HG02970 (cell line): ENCODE measurements at regions not wholly inside any gene's neighbourhood (a gene's known extent, or its start where the extent isn't known, plus 50 kb on each side); places are given as distances from the start of the nearest gene placed in this dataset.
"Not testable (repeated sequence)": the region's sequence is repeated elsewhere in the genome, so short reads cannot be mapped to it uniquely, and the experiment has no call there.

Source experiments
- ATAC-seq: cut with Tn5 transposase; IDR thresholded peaks from one replicate; pipeline ENCODE4 v1.9.1; 2021; ENCODE audit warnings: mild to moderate bottlenecking, moderate library complexity, moderate number of reproducible peaks; ENCODE audit not compliant: unreplicated experiment, low FRiP score

DNA sequence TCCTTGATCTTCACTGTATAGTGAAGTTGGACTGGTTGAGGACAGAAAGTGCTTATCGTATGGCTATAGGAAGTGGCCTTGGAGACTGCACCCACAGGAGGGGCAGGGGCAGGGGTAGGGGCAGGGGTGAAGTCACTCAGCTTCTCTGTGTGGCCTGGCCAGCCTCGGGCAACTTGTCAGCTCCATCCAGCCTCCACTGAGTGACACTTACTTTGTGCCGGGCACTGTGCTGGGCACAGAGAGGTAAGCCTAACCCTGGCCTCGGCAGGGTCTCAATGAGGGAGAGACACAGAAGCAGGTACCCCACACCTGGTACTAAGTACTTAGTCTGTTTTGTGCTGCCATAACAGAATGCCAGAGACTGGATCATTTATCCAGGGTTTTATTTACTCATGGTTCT, 99.3 kb upstream of the CTBP2 start:
- no peak for ATAC-seq

DNA sequence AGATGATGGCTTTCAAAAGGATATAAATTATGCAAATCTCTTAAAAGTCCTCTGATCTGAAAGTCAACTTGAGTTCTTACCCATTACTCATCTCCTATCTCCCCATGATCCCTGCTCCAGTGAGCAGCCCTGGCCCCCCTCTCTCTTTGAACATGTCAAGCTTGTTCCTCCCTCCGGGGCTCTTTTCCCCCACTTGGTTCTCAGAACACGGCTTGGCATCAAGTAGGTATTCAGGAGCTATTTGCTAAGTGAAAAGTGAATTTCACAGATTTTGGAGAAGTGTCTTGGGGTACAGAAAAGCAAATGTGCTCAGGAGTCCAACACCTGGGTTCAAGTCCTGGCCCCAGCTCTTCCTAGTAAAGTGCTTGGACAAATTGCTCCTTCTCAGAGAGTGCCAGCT, 98.3 kb upstream of the CTBP2 start:
- no peak for ATAC-seq

DNA sequence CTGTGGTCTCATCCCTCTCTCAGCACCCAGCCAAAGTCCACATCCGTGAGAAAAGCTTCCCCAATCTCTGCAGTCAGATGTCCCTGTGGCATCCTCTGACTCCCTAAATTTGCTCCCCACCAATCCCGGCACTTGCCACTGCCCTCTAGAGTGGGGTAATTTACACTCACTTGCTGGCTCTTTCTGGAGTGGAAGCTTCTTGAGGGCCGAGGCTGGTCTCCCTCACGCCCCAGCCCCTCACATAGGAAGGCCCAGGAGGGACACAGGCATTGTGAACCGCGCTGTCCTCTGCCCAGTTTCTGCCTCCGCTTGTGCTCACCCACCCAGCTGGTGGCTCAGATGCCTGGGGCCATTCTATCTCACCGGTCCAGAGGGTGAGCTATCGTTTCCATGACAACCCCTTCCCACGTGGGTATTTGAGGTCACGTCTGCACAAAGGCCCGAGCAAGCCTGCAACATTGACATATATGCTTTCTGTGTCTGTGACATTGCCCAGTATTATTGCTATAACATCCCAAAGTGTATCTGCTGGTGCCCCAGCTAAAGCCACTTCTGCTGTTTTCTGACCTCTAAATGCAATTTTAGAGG, 97.3 kb upstream of the CTBP2 start:
- no peak for ATAC-seq

DNA sequence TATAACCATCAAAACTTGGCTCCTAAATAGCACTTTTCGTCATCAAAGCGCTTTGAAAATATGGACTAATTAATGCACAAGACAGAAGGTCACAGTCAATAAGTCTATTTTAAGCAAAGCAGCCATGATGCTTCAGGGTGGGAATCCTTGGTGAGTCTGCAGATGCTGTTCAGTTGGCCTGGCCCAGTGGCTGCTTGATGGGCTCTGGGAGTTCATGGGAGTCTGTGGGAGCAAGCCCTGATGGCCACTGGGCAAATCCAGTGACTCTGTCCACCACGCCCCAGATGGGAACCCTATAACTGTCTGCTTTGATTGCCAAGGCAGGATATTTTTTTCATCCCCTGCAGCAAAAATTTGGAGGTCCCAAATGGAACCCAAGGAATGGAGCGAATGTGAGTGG, 95.7 kb upstream of the CTBP2 start:
- ATAC-seq = no peak

DNA sequence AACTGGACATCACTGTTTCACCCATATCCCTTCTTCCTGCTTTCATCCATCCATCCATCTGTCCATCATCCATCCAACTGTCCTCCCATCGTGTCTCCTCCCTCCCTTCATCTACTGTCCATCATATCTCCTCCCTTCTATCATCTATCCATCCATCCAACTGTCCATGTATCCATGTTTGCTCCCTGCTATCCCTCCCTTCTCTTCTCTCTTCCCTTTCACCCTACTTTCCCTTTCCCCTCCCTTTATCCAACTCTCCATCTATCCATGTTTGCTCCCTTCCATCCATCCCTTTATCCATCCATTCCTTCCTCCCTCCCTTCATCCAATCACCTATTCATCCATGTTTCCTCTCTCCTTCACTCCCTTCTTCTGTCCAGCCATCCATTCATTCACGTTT, 92.6 kb upstream of the CTBP2 start:
- no peak for ATAC-seq

DNA sequence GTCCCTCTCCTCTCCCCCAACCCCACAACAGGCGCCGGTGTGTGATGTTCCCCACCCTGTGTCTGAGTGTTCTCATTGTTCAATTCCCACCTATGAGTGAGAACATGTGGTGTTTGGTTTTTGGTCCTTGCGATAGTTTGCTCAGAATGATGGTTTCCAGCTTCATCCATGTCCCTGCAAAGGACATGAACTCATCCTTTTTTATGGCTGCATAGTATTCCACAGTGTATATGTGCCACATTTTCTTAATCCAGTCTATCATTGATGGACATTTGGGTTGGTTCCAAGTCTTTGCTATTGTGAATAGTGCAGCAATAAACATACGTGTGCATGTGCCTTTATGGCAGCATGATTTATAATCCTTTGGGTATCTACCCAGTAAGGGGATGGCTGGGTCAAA, 90.5 kb upstream of the CTBP2 start:
- not testable (repeated sequence) for ATAC-seq

DNA sequence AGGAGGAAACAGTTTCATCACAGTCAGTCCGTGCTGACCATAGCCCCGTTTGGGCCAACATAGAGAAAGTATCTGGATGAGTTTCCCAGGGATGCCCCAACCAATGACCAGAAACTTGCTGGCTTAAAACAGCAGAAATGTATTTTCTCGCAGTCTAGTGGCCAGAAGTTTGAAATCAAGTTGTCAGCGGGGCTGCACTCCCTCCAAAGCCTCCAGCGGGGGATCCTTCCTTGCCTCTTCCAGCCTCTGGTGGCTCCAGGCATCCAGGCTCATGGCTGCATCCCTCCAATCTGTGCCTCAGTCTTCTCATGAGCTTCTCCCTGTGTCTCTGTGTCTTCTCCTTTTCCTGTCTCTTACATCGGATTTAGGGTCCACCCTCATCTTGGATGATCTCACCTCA, 89.6 kb upstream of the CTBP2 start:
- no peak for ATAC-seq

DNA sequence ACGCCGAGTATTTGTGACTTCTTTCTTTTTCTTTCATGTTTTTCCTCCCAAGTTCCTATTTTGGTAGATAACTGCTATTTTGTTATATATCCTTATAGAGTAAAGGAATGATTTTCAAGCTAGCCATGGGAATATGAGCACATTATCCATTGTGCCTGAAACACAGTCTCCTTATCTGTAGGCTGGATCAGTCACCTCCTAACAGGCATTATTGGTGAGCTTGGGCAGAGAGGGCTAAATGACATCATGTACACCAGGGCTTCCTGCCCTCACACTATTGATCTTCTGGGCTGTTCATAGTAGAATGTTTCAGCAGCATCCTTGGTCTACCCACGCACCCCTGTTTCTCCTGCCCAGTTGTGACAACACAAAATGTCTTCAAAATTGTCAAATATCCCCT, 88.1 kb upstream of the CTBP2 start:
- ATAC-seq = no peak

DNA sequence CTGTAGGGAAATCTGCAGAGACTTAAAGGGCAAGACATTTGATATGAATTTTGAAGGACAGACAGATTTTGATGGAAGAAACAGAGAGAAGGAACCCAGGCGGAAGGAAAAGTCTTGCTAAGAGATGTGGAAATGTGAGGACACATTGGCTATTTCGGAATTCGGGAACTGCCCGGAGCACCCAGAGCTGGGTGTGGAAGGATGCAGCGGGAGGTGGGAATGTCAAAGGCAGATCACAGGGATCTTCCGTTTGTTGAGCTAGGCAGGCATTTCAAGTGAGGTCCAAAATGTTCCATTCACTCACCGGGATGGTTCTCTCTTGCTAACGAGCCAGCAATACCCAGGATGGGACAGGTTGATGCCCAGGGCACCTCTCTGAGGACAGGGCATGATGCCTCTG, 87.2 kb upstream of the CTBP2 start:
- no peak for ATAC-seq

DNA sequence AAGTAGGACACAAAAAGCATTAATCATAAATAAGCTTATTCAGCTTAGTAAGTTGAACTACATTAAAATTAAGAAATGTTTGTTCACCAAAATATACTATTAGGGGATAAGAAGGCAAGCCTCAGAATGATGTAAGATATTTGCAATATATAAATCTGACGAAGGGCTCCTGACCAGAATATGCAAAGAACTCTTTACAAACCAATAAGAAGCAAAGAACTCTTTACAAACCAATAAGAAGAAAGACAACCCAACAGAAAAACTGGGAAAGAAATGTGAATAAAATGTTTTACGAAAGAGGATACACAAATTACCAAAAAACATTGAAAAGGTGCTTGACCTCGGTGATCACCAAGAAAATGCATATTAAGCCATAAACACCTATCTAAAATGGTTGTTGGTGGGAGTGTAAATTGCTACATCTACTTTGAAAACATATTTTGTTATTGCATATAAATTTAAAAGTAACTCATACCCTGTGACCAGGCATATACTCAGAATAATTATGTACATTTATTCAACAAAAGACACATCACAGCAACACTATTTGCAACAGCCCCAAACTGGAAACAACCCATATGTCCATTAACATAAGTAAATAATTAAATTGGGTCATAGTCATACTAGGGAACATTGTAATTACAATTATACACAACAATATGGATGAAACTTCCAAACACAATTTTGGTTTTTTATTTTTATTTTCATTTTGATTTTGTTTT, 83.3 kb upstream of the CTBP2 start:
- ATAC-seq = no peak

DNA sequence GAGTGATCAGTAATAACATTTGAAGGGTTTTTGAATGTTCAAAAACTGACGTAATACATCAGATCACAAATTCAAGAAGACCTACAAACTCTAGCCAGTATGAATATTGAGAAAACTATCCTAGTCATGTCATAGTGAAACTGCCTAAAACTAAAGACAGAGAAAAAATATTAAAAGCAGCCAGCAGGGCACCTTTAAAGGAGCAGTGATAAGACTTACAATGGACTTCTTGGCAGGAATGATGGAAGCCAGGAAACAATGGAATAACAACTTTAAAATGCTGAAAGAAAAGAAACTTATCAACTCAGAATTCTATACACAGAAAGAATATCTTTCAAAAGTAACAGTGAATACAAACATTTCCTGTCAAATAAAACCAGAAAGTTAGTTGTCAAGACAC, 78.3 kb upstream of the CTBP2 start:
- no peak for ATAC-seq

DNA sequence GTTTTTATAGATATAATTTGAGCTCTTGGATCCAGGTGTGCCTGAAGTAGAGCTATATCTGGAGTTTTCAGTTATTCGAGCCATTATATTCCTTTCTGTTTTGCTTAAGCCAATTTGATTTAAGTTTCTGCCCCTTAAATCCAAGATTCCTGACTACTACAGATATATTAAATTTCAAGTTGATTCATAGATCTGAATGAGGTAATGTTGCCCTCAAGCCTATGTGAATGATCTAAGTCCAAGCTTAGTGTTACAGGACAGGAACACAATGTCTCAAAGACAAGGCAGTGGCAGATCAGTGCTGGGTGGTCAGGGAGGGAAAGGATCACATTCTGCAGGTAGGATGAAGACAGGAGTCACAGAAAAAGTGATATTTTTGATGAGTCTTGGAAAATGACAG, 75.7 kb upstream of the CTBP2 start:
- ATAC-seq = no peak

DNA sequence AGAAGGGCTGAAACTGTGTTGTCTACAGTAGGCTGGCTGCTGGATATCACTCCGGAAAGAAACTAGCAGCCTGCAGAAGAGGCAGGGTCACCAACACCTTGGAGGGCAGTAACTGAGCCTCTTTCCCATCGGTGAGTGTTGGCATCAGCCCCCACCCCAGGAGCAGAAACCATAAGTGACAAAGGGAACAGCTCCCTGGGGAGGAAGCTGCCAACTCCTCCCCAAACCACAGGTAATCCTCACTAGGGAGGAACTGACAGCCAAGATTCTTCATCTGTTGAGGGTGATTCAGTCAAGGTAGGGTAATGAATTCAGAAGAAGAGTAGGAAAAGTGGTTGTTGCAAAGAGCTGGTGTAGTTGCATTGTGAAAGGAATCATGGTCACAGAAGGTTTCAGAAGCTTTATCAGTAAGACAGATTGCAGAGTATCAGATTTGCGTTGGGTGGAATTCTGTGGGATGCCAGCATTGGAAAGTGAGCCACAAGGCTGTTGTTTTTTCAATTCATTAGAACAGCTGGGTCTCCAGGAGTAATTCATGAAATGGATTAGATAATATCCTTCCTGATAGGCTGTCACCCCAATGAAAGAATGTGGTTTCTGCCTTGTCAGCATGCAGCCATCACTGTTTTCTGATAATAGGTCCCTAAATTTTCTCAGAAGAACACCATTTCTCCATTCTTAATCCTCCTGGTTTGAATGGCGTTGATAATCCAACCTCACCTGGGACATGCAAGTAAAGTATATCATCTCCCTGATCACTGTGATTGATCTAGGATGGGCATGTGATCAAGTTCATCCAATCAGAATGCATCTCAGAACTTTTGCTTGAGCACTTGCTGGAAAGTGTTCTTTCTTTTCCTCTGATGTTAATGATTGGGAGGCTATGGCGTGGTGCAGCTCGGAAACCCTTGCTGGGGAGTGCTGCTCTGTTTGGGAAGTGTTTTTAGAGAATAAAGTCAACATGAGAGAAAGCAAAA, 75.0 kb upstream of the CTBP2 start:
- no peak for ATAC-seq

DNA sequence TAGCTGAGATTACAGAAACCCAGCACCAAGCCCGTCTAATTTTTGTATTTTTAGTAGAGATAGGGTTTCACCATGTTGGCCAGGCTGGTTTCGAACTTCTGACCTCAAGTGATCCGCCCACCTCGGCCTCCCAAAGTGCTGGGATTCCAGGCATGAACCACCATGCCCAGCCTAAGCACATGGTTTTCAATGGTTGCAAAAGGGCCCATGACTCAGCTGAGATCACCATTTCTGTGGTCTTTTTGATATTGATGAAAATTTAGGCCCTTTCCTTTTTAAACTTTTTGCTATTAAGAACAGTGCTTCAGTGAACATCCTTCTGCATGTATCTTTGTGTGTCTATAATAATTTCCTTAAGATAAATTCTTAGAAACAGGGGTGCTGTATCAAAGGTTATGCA, 74.2 kb upstream of the CTBP2 start:
- ATAC-seq = not testable (repeated sequence)

DNA sequence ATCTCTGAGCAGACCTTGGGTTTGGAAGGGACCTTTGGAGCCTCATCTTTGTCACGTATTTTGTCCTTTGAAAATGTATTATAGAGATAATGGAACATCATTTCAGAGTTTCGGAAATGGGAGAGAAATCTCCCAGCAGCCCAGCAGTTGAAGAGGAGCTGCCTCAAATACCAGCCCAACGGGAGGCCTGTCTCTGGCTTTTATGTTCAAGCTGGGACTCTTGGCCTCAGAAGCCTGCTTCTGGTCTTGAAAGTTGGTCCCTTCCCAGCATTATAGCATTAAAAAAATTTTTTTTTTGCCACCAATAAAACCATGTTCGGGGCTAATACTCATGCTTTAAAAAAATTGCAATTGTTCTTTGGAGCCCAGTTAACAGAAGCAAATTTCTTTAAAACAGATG, 73.4 kb upstream of the CTBP2 start:
- ATAC-seq = no peak

DNA sequence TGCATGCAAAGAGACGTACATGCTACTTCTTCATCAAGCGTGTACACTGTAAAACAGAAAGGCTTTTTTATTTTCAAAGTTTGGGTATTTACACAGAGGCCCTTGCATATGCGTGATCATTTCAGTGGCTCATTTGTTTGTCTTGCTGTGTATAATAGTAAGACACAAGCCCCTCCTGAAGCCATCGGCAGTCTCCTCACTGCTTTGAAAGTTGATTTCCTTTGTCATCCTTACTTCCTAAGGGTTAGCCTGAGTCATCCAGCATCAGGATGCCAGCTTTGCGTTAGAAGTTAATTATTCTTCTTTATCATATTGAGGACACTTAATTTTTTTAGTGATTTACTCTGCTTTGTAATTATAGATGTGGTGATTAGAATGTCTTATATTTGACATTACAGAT, 72.5 kb upstream of the CTBP2 start:
- no peak for ATAC-seq

DNA sequence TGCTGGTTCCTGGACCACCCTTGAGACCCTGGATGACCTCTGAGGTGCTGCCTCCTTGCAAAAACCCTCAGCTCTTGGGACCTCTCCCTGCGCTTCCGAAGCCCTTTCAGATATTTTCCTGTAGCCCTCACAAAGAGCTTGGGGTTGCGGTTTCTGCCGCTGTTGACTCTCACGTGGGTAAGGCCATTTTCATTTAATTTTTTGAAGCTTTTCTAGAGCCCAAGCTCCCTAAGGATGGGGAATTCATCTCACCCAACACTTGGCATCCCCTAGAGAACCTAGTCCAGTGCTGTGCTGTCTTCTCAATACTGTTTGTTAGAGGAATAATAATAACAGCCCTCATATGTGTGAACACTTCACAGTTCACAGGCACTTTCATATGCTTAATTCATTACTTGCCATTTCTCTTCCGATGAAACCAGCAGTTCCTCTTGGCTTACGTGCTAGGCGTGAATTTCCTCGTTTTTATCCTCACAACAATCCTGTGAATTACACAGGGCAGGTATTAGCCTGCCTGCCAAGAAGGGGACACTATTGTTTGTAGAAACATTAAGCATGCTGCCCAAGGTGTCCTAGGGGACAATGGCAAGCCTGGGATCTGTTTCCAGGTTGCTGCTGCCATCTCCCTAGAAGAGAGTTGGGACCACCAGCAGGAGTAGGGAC, 71.6 kb upstream of the CTBP2 start:
- ATAC-seq = no peak

DNA sequence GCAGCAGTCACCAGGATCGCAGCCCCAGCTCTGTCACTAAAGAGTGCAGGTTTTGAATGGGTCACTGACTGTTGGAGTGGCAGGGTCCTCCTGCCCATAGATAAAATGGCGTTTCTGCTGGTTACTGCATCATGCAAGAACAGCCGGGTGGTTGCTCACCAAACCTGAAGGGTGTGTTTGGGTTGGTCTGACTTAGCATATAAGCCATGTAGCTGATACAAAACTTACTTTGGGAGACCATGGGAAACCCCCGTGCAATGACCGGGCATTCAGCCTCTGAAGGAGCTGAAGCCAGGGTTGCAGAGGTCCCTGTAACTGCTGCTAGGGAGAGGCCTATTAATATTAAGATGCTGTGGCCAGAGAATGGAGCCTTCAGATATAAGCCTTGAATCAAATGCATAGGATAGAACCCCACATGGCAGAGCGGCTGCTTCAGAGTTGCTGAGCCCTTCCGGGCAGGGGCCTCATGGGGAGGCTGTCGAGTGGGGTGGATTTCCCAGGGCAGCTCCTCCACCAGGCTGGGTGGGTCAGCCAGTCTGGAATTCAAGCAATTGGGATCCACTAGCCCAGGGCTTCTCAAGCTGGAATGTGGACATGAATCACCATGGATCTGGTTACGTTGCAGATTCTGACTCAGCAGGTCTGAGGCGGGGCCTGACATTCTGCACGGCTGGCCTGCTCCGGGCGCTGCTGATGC, 70.9 kb upstream of the CTBP2 start:
- no peak for ATAC-seq

DNA sequence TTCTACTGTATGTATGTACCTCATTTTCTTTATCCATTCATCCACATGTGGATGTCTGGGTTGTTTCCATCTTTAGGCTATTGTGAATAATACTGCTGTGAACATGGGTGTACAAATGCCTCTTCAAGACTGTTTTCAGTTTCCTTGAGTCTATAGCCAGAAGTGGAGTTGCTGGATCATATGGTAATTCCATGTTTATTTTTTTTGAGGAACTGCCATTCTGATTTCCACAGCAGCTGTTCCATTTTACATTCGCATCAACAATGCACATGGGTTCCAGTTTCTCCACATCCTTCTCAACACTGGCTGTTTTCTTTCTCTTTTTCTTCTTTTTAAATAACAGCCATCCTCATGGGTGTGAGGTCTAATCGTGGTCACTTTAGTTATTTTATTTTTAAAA, 69.9 kb upstream of the CTBP2 start:
- no peak for ATAC-seq

DNA sequence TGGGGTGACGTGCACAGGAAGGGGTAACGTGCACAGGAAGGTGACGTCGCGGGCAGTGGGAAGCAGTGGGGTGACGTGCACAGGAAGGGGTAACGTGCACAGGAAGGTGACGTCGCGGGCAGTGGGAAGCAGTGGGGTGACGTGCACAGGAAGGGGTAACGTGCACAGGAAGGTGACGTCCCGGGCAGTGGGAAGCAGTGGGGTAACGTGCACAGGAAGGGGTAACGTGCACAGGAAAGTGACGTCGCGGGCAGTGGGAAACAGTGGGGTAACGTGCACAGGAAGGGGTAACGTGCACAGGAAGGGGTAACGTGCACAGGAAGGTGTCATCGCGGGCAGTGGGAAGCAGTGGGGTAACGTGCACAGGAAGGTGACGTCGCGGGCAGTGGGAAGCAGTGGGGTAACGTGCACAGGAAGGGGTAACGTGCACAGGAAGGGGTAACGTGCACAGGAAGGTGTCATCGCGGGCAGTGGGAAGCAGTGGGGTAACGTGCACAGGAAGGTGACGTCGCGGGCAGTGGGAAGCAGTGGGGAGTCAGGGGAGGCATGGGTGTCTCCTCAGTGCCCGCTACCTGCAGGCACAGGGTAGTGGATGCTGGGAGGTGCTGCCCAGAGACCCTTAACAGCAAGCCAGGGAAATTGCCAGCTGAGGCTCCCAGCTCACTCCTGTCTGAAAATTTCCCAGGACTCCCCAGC, 68.0 kb upstream of the CTBP2 start:
- not testable (repeated sequence) for ATAC-seq
